ENCODE measurements at regions not wholly inside any gene's neighbourhood (a gene's known extent, or its start where the extent isn't known, plus 50 kb on each side); places are given as distances from the start of the nearest gene placed in this dataset.

DNA sequence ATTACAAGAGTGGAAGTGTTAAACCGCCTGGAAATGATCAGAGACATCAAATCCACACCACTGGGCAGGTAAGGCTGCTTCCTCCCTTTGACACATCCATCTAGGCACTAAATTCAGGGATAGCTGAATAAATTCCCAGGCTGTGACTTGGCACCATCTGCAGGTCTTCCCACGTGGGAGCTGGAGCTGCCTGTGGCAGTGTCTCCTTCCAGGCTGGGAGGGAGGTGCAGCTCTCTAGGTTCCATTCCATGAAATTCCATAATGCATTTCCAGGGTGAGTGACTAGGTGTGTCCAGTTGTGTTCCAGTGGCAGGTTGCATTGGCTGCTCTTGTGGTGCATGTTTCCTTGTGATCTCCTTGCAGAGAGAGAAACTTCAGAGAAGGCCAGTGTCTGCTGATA, 188.9 kb upstream of the CXCR4 start:
- H3K4me1 Mint-ChIP-seq (ENCODE audit: unreplicated experiment), result no peaks in the 10 kb centered on the region
- TF ChIP-seq, protein P1, sequence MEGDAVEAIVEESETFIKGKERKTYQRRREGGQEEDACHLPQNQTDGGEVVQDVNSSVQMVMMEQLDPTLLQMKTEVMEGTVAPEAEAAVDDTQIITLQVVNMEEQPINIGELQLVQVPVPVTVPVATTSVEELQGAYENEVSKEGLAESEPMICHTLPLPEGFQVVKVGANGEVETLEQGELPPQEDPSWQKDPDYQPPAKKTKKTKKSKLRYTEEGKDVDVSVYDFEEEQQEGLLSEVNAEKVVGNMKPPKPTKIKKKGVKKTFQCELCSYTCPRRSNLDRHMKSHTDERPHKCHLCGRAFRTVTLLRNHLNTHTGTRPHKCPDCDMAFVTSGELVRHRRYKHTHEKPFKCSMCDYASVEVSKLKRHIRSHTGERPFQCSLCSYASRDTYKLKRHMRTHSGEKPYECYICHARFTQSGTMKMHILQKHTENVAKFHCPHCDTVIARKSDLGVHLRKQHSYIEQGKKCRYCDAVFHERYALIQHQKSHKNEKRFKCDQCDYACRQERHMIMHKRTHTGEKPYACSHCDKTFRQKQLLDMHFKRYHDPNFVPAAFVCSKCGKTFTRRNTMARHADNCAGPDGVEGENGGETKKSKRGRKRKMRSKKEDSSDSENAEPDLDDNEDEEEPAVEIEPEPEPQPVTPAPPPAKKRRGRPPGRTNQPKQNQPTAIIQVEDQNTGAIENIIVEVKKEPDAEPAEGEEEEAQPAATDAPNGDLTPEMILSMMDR (IDR thresholded peaks at IDR 0.05), result no peak
- no peak overlapping the region for H3K27ac Mint-ChIP-seq (ENCODE audit: unreplicated experiment)
- DNase-seq (ENCODE audit: extremely low spot score, unreplicated experiment), result no peak
- peaks cover 3% of the 10 kb centered on the region for H3K27me3 Mint-ChIP-seq (ENCODE audit: unreplicated experiment)
- H3K36me3 Mint-ChIP-seq (ENCODE audit: unreplicated experiment), result no peaks in the 10 kb centered on the region
- H3K4me3 Mint-ChIP-seq (ENCODE audit: unreplicated experiment), result no peak overlapping the region
- H3K9me3 Mint-ChIP-seq (ENCODE audit: unreplicated experiment), result no peaks in the 10 kb centered on the region

DNA sequence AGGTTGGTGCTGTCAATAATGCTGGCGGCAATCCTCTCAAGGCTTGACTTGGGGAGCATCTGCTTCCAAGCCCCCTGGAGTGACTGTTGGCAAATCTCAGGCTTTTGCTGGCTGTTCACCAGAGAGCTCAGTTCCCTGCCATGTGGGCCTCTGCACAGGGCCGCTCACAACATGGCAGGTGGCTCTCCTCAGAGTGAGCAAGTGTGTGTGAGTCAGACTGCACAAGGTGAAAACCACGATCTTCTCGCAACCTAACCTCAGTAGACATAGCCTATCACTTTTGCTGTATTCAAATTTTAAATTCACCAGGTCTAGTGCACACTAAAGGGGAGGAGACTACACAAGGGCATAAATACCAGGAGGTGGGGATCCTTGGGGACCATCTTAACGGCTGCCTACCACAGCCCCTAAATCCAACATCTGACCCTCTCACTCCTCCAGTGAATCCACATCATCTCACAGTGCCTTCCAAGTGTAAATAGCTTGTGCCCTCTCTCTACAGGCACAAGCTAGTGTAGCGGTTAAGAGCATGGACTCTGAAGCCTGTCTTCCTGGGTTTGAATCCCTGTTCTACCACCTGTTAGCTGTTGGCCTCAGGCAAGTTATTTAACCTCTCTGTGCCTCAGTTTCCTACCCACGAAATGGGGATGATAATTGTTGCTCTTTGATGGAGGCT, 187.7 kb upstream of the CXCR4 start:
- no peak overlapping the region for H3K4me3 Mint-ChIP-seq (ENCODE audit: unreplicated experiment)
- no peak for DNase-seq (ENCODE audit: extremely low spot score, unreplicated experiment)
- TF ChIP-seq, protein P1 (IDR thresholded peaks at IDR 0.05), result no peak
- H3K27me3 Mint-ChIP-seq (ENCODE audit: unreplicated experiment), result peaks cover 3% of the 10 kb centered on the region
- no peaks in the 10 kb centered on the region for H3K4me1 Mint-ChIP-seq (ENCODE audit: unreplicated experiment)
- no peak overlapping the region for H3K27ac Mint-ChIP-seq (ENCODE audit: unreplicated experiment)
- no peaks in the 10 kb centered on the region for H3K36me3 Mint-ChIP-seq (ENCODE audit: unreplicated experiment)
- no peaks in the 10 kb centered on the region for H3K9me3 Mint-ChIP-seq (ENCODE audit: unreplicated experiment)

DNA sequence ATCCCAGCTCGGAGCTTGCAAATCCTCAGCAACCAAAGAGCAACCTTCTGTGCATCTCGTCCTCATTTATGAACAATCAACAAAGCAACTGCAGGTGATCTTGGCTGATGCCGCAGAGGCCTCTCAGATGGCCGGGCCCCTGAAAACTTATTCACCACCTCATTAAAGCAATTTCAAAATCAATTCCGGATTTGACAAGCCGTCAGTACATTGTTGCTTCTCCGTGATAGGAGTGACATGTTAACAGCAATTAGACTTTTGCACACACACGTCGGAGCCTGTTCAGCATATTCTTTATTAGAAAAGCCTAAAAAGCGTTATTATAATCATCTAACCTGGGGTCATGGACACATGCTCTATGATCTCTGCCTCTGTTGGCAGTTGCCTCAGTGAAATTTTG, 183.1 kb upstream of the CXCR4 start:
- TF ChIP-seq, protein P1 (IDR thresholded peaks at IDR 0.05), result no peak
- Mint-ChIP-seq H3K4me3 (ENCODE audit: unreplicated experiment) (no peak overlapping the region), H3K27ac (ENCODE audit: unreplicated experiment) (no peak overlapping the region), H3K27me3 (ENCODE audit: unreplicated experiment) (peaks cover 3% of the 10 kb centered on the region), H3K9me3 (ENCODE audit: unreplicated experiment) (no peaks in the 10 kb centered on the region), H3K36me3 (ENCODE audit: unreplicated experiment) (no peaks in the 10 kb centered on the region), H3K4me1 (ENCODE audit: unreplicated experiment) (no peaks in the 10 kb centered on the region)
- DNase-seq (ENCODE audit: extremely low spot score, unreplicated experiment), result no peak

DNA sequence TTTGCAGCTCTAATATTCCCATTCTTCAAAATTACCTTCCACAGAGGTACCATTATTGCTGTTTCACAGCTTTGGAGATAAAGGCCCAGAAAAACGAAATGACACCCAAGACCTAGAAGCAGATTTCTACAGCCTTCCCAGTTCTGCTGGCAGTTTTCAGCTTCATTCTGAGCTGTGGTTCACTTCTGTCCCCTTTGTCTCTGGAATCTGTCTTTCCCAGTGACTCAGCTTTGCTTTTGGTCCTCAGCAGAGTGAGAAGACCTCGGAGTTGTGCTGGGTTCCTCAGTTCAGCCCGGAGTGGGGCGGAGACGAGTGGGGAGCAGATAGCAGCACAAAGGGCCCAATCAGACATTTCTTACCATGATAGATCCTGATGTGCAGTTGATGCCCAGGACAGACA, 180.7 kb upstream of the CXCR4 start:
- Mint-ChIP-seq H3K27me3 (ENCODE audit: unreplicated experiment) (no peaks in the 10 kb centered on the region), H3K36me3 (ENCODE audit: unreplicated experiment) (no peaks in the 10 kb centered on the region), H3K4me1 (ENCODE audit: unreplicated experiment) (no peaks in the 10 kb centered on the region), H3K9me3 (ENCODE audit: unreplicated experiment) (no peaks in the 10 kb centered on the region), H3K4me3 (ENCODE audit: unreplicated experiment) (no peak overlapping the region), H3K27ac (ENCODE audit: unreplicated experiment) (no peak overlapping the region)
- DNase-seq (ENCODE audit: extremely low spot score, unreplicated experiment), result no peak
- TF ChIP-seq, protein P1 (IDR thresholded peaks at IDR 0.05), result no peak

DNA sequence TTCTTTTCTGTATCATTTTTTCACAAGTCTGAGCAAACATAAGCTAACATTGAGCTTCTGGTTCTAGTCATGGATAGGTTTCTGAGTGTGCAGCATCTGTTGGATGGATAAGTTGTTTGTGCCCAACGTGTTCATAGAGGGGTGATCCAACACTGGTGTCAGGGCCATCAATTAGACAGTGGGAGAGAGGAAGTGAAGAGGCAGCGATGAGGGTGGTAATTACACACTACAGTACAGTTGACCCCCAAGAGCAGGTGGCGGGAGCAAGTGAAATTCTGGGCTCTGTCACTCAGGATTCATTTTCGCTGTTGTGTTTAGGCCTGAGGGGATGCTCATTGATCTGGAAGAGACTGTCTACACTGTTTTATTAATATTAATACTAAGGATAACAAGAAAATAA, 180.0 kb upstream of the CXCR4 start:
- H3K9me3 Mint-ChIP-seq (ENCODE audit: unreplicated experiment), result no peaks in the 10 kb centered on the region
- TF ChIP-seq, protein P1 (IDR thresholded peaks at IDR 0.05), result no peak
- H3K4me3 Mint-ChIP-seq (ENCODE audit: unreplicated experiment), result no peak overlapping the region
- no peaks in the 10 kb centered on the region for H3K36me3 Mint-ChIP-seq (ENCODE audit: unreplicated experiment)
- no peaks in the 10 kb centered on the region for H3K27me3 Mint-ChIP-seq (ENCODE audit: unreplicated experiment)
- H3K27ac Mint-ChIP-seq (ENCODE audit: unreplicated experiment), result no peak overlapping the region
- peak; percentile 34 for DNase-seq (ENCODE audit: extremely low spot score, unreplicated experiment)
- H3K4me1 Mint-ChIP-seq (ENCODE audit: unreplicated experiment), result no peaks in the 10 kb centered on the region
